Prostate gland (tissue), 2 donors: ENCODE measurements at regions not wholly inside any gene's neighbourhood (a gene's known extent, or its start where the extent isn't known, plus 50 kb on each side); places are given as distances from the start of the nearest gene placed in this dataset.

Source experiments
- DNase-seq: peaks from one replicate; pipeline ENCODE4 v3.0.0-alpha.2; 2019; ENCODE audit warnings: low spot score
- H3K27ac ChIP-seq, 2 donors: fragments of 200-600 bp; sonication (generic); 2 replicates each; pipeline ENCODE4 v1.5.1; 2017 to 2019
- H3K27me3 ChIP-seq: fragments of 200-600 bp; sonication (generic); replicated peaks from 2 replicates; pipeline ENCODE4 v1.5.1; 2019; ENCODE audit not compliant: insufficient read depth
- H3K36me3 ChIP-seq, 2 donors: fragments of 200-600 bp; sonication (generic); 1 replicate in 1 of 2; 2 replicates in 1 of 2; pipeline versions ENCODE4 v1.5.1 to v1.8.1; 2017 to 2019
- H3K4me1 ChIP-seq: fragments of 200-600 bp; sonication (generic); replicated peaks from 2 replicates; pipeline ENCODE4 v1.5.1; 2019
- H3K4me3 ChIP-seq, 2 donors: fragments of 200-600 bp; sonication (generic); 2 replicates each; pipeline ENCODE4 v1.5.1; 2017 to 2019
- H3K9me3 ChIP-seq: fragments of 200-600 bp; sonication (generic); 2 replicates; pipeline ENCODE4 v1.5.1; 2017
- CTCF ChIP-seq, 4 experiments: fragments of 200-600 bp in 2 of 4; fragments of 450-650 bp in 2 of 4; sonication (generic) in 2 of 4; IDR thresholded peaks; 1 replicate in 3 of 4; 2 replicates in 1 of 4; pipeline ENCODE4 v1.5.1; 2016 to 2019; ENCODE audit warnings: antibody characterized with exemption in 4 of 4, mild to moderate bottlenecking in 2 of 4, moderate library complexity in 2 of 4
- POLR2A ChIP-seq: fragments of 450-650 bp; IDR thresholded peaks from one replicate; pipeline ENCODE4 v1.6.1; 2016; ENCODE audit warnings: antibody characterized with exemption, mild to moderate bottlenecking
- POLR2AphosphoS5 ChIP-seq: sonication (generic); formaldehyde crosslinking; IDR thresholded peaks from one replicate; pipeline ENCODE4 v1.6.1; 2017; ENCODE audit warnings: antibody characterized with exemption
- WGBS: methylation state at CpG from one replicate; pipeline ENCODE4 v1.1.5; 2018; 5-methylcytosine and 5-hydroxymethylcytosine counted together
- intact Hi-C: fragments of 100-400 bp; cut with DNase I; formaldehyde crosslinking; loops from one replicate; pipeline ENCODE4 v1.14.2; 2022

GRCh38 chr13:44058624-44059215 is 179.0 kb downstream of the LACC1 start:
- intact Hi-C loops = loop anchor here (10.0 kb wide), 1 partner anchor 916 kb away; no protein-coding TSS in a partner anchor
- no peaks in the 10 kb centered on the region for H3K9me3 ChIP-seq
- H3K4me1 ChIP-seq = no peaks in the 10 kb centered on the region
- DNase-seq = no peak
- no peak overlapping the region for H3K4me3 ChIP-seq
- 32% methylated on average over 1 of the region's 1 CpG for WGBS
- H3K27ac ChIP-seq = no peak overlapping the region
- no peaks in the 10 kb centered on the region for H3K27me3 ChIP-seq
- no peak for TF ChIP-seq CTCF (IDR thresholded peaks at IDR 0.05)
- TF ChIP-seq POLR2A = no peak
- TF ChIP-seq POLR2AphosphoS5 = no peak
- H3K36me3 ChIP-seq = no peaks in the 10 kb centered on the region

DNA sequence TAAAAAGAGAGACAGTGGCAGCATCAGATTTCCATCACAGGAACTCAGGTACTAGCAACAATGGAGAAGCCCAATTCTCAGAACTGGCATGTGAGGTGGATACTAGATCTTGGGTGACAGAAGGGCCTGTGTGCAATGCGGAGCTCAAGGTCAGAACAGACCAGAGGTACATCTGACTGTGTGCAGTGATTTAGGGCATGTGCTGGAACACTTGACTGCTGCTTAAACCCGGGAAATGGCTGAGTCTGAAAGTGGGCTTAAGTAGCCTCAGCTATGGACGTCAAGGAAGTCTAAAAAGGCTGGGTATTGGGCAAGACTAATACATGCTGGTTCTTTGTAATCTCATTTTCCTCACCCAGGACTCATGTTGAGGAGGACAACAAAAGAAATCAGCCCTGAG is 182.2 kb downstream of the LACC1 start:
- TF ChIP-seq POLR2AphosphoS5 (no peak), POLR2A (no peak), CTCF (IDR thresholded peaks at IDR 0.05) (no peak)
- Histone ChIP-seq H3K27me3 (no peaks in the 10 kb centered on the region), H3K36me3 (no peaks in the 10 kb centered on the region), H3K4me1 (no peaks in the 10 kb centered on the region), H3K27ac (no peak overlapping the region), H3K4me3 (no peak overlapping the region), H3K9me3 (no peaks in the 10 kb centered on the region)
- WGBS = 95% methylated on average over 3 of the region's 3 CpGs
- intact Hi-C loops = no loop called here
- no peak for DNase-seq

GRCh38 chr13:44063467-44063866 is 183.8 kb downstream of the LACC1 start:
- Histone ChIP-seq H3K4me1 (no peaks in the 10 kb centered on the region), H3K27me3 (no peaks in the 10 kb centered on the region), H3K36me3 (no peaks in the 10 kb centered on the region), H3K27ac (no peak overlapping the region), H3K9me3 (no peaks in the 10 kb centered on the region), H3K4me3 (no peak overlapping the region)
- 96% methylated on average over 2 of the region's 2 CpGs for WGBS
- DNase-seq = no peak
- no peak for TF ChIP-seq POLR2A
- no peak for TF ChIP-seq CTCF (IDR thresholded peaks at IDR 0.05)
- TF ChIP-seq POLR2AphosphoS5 = no peak
- intact Hi-C loops = no loop called here

DNA sequence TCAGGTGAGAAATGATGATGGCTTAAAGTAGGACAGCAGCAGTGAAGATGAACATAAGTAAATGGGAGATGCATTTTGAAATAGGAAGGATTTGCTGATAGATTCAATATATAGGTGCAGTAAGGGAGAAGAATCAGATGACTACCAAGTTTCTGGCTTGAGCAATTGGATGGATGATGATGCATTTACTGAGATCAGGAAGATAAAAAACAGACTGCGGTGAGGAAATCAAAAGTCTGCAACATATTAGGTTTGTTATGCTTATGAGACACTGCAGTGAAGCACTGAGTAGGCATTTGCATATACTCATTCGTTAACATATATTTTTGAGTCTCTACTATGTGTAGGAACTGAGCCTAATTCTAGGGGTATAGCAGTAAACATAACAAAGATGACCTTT is 184.2 kb downstream of the LACC1 start:
- Histone ChIP-seq H3K27ac (no peak overlapping the region), H3K27me3 (no peaks in the 10 kb centered on the region), H3K4me3 (no peak overlapping the region), H3K9me3 (no peaks in the 10 kb centered on the region), H3K36me3 (no peaks in the 10 kb centered on the region), H3K4me1 (no peaks in the 10 kb centered on the region)
- WGBS = 94% methylated on average over 2 of the region's 2 CpGs
- intact Hi-C loops = no loop called here
- TF ChIP-seq POLR2A (no peak), CTCF (IDR thresholded peaks at IDR 0.05) (no peak), POLR2AphosphoS5 (no peak)
- no peak for DNase-seq

- H3K27me3 ChIP-seq = no peaks in the 10 kb centered on the region
- 87% methylated on average over 2 of the region's 2 CpGs for WGBS
- H3K27ac ChIP-seq = no peak overlapping the region
- no peak overlapping the region for H3K4me3 ChIP-seq
- no peak for DNase-seq
- no peaks in the 10 kb centered on the region for H3K9me3 ChIP-seq
- TF ChIP-seq POLR2A (no peak), POLR2AphosphoS5 (no peak), CTCF (IDR thresholded peaks at IDR 0.05) (no peak)
- H3K36me3 ChIP-seq = no peaks in the 10 kb centered on the region
- H3K4me1 ChIP-seq = no peaks in the 10 kb centered on the region
- intact Hi-C loops = no loop called here
These were observed 184.7 kb downstream of the LACC1 start for GRCh38 chr13:44064357-44064756.
